ENCODE measurements at regions not wholly inside any gene's neighbourhood (a gene's known extent, or its start where the extent isn't known, plus 50 kb on each side); places are given as distances from the start of the nearest gene placed in this dataset.

DNA sequence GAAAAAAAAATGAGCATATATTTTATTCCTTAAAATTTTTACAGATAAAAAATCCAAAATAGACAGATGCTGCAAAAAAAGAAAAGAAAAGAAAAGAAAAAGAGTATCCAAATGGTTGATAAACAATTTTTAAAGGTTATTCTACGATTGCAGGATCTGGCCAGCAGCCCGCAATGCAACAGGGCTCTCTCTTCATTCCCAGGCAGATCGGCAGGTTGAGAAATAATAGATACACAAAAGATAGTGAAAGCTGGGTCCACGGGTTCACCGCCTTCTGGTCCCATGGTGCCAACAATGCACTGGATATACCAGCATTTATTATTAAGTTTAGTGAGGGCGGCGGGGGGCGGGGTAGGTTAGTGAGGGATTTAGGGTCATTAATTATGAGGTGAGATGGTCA is 1448.9 kb downstream of the NLGN4Y start:
- no peak for TF ChIP-seq ZFX (IDR thresholded peaks at IDR 0.05; ENCODE audit: borderline replicate concordance)
- TF ChIP-seq, protein P1, sequence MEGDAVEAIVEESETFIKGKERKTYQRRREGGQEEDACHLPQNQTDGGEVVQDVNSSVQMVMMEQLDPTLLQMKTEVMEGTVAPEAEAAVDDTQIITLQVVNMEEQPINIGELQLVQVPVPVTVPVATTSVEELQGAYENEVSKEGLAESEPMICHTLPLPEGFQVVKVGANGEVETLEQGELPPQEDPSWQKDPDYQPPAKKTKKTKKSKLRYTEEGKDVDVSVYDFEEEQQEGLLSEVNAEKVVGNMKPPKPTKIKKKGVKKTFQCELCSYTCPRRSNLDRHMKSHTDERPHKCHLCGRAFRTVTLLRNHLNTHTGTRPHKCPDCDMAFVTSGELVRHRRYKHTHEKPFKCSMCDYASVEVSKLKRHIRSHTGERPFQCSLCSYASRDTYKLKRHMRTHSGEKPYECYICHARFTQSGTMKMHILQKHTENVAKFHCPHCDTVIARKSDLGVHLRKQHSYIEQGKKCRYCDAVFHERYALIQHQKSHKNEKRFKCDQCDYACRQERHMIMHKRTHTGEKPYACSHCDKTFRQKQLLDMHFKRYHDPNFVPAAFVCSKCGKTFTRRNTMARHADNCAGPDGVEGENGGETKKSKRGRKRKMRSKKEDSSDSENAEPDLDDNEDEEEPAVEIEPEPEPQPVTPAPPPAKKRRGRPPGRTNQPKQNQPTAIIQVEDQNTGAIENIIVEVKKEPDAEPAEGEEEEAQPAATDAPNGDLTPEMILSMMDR (IDR thresholded peaks at IDR 0.05), result no peak
- H3K27ac ChIP-seq, result no peak overlapping the region

DNA sequence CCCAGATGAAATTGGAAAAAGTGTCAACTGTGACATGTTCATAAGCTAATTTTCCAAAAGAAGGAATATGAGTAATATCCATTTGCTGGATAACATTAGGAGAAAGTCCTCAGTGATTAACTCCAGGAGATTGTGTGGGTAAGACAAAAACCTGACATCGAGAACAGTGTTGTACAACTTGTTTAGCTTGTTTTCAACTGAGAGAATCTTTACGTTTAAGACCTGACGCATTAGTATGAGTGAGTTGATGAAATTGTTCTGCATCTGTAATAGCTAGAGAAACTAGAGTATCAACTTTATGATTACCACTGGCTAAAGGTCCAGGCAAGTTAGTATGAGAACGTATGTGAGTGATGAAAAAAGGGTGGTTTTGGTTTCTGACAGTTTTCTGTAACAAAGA is 1452.4 kb downstream of the NLGN4Y start:
- TF ChIP-seq ZFX (IDR thresholded peaks at IDR 0.05; ENCODE audit: borderline replicate concordance), result no peak
- TF ChIP-seq, protein P1 (IDR thresholded peaks at IDR 0.05), result no peak
- H3K27ac ChIP-seq, result no peak overlapping the region

GRCh38 chrY:15978503-15978902 is 1454.2 kb downstream of the NLGN4Y start:
- TF ChIP-seq ZFX (IDR thresholded peaks at IDR 0.05; ENCODE audit: borderline replicate concordance), result no peak
- TF ChIP-seq, protein P1 (IDR thresholded peaks at IDR 0.05), result no peak
- 0 out of 2 replicates have a peak overlapping the region, but pooled peaks have one; percentile 8 for H3K27ac ChIP-seq

DNA sequence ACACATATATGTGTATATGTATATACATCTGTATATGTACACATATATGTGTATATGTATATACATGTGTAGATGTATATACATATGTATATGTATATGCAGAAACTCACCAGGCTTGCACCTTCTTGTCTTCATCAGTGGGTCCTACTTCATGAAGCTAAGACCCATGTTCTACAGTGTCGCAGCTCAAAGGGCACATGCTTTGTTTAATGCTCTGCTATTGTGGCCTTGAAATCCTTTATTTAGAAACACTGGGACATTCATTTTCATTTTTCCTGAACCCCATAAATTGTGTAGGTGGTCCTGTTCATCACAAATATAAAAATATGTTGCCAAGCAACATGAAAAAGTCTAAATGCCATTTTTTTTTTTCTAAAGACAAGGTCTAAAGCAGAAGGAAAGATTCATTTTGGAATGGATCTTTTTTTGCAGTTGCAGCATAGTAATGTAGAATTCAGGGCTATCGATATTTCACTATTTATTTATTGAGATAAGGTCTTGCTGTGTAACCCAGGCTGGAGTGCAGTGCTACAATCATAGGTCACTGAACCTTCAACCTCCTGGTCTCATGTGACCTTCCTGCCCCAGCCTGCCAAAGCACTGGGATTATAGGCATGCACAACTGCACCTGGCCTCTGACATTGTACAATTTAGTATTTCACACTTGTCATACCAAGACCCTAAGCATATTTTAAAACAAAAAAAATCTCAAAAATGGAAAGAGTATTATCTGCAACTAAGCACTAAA is 1460.5 kb downstream of the NLGN4Y start:
- no peak for TF ChIP-seq ZFX (IDR thresholded peaks at IDR 0.05; ENCODE audit: borderline replicate concordance)
- TF ChIP-seq, protein P1 (IDR thresholded peaks at IDR 0.05), result no peak
- no peak overlapping the region for H3K27ac ChIP-seq

- TF ChIP-seq, protein P1 (IDR thresholded peaks at IDR 0.05), result no peak
- no peak overlapping the region for H3K27ac ChIP-seq
Observed at GRCh38 chrY:15996014-15996413, 1471.7 kb downstream of the NLGN4Y start.

DNA sequence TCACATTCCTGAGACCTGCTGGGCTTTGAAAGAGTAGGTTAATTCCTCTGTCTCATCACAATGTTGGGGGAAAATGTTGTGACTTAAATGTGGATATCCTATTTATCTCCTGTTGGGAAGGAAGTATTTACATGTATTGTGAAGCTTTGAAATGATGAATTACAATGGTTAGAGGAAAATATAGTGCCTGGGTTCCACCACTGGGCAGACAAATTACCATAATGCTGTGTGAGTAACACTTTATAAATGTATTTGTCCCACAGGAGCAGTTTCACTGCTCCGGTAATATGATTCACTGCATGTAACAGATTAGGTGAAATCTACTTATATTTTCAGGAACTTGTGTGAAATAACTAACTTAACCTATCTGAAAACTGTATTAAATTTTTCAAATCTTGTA is 1476.4 kb downstream of the NLGN4Y start:
- TF ChIP-seq, protein P1 (IDR thresholded peaks at IDR 0.05), result no peak
- no peak for TF ChIP-seq ZFX (IDR thresholded peaks at IDR 0.05; ENCODE audit: borderline replicate concordance)
- no peak overlapping the region for H3K27ac ChIP-seq

DNA sequence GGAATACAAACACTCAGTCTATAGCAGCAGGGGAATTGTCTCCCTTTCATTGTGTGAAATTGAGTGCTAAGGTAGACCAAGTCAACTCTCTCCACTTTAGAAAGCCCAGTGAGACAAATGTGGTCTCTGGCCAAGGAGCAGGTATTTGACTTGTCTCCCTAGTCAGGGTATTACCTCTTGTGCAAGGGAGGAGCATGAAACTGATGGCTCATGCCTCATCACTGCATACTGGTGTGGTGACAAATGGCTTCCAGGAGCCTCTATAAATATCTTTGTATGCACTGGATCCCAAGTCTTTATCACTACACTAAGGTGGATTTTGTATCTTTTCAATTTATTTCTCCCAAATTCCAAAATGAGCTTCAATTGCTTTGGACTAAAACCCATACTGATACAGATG is 1477.6 kb downstream of the NLGN4Y start:
- no peak overlapping the region for H3K27ac ChIP-seq
- TF ChIP-seq, protein P1 (IDR thresholded peaks at IDR 0.05), result no peak
- TF ChIP-seq ZFX (IDR thresholded peaks at IDR 0.05; ENCODE audit: borderline replicate concordance), result no peak

Measured in 22Rv1 (cell line).